GM12878 (cell line): ENCODE measurements at regions not wholly inside any gene's neighbourhood (a gene's known extent, or its start where the extent isn't known, plus 50 kb on each side); places are given as distances from the start of the nearest gene placed in this dataset.
A peak's percentile ranks its signal among the peaks of the same experiment; 100 is the strongest.

ENCODE experiments used
- ATAC-seq: fragments of 200-7000 bp; cut with Tn5 transposase; 3 replicates; pipeline ENCODE4 v1.9.1; 2020; ENCODE audit warnings: mild to moderate bottlenecking, moderate library complexity
- BruUV-seq: library from RNA; stranded (reverse); fragments of 400-500 nt; replicated peaks from 2 replicates; lab custom pipeline; 2021; lab: Mats Ljungman, UMichigan
- CTCF ChIA-PET: fragments of 300-600 bp; sonication (Branson Sonifier 250); formaldehyde crosslinking; extraction: SDS; loops from one replicate; lab custom pipeline; 2021; ENCODE audit warnings: inconsistent platforms; lab: Yijun Ruan, JAX
- POLR2A ChIA-PET: fragments of 350-600 bp; formaldehyde crosslinking; extraction: SDS; loops from one replicate; lab custom pipeline; 2021; ENCODE audit warnings: inconsistent platforms; lab: Charles Lee
- RAD21 ChIA-PET: fragments of 300-600 bp; sonication (Branson Sonifier 250); formaldehyde crosslinking; loops from one replicate; lab custom pipeline; 2023; ENCODE audit warnings: antibody characterized with exemption; ENCODE audit not compliant: unreplicated experiment; lab: Charles Lee
- SMC1A ChIA-PET: fragments of 300-600 bp; sonication (Branson Sonifier 250); formaldehyde crosslinking; loops from one replicate; lab custom pipeline; 2023; ENCODE audit not compliant: unreplicated experiment, uncharacterized antibody; lab: Charles Lee
- DNase-seq: peaks from one replicate; pipeline ENCODE4 v3.0.0-alpha.2; 2011; ENCODE audit warnings: low read depth, low spot score
- FAIRE-seq: peaks from 3 replicates; lab custom pipeline; 2011; peaks lifted over from hg19 to GRCh38; lab: Jason Lieb, UNC
- H2AFZ ChIP-seq: 2 replicates; pipeline ENCODE4 v1.6.0; 2011; ENCODE audit warnings: low read depth, low read length, control low read depth; ENCODE audit not compliant: control insufficient read depth
- H3K27ac ChIP-seq: 2 replicates; pipeline ENCODE4 v1.5.1; 2011; ENCODE audit warnings: control low read depth; ENCODE audit not compliant: control insufficient read depth, insufficient read depth
- H3K27me3 ChIP-seq, 2 experiments: replicated peaks in 1 of 2; 2 replicates each; pipeline versions ENCODE4 v1.6.0 to v1.6.1; 2011; ENCODE audit warnings: low read length in 1 of 2; ENCODE audit not compliant: control insufficient read depth in 2 of 2, insufficient read depth in 2 of 2
- H3K36me3 ChIP-seq, 2 experiments: 2 replicates each; pipeline ENCODE4 v1.5.1; 2011; ENCODE audit warnings: low read length in 1 of 2; ENCODE audit not compliant: control insufficient read depth in 2 of 2, insufficient read depth in 2 of 2
- H3K4me1 ChIP-seq: 2 replicates; pipeline ENCODE4 v1.6.1; 2011; ENCODE audit warnings: mild to moderate bottlenecking, low read length, moderate library complexity, mixed read lengths; ENCODE audit not compliant: control insufficient read depth, insufficient read depth
- H3K4me2 ChIP-seq: 2 replicates; pipeline ENCODE4 v1.6.0; 2011; ENCODE audit warnings: control low read depth; ENCODE audit not compliant: control insufficient read depth, insufficient read depth
- H3K4me3 ChIP-seq: fragments of 200-600 bp; sonication (generic); 2 replicates; pipeline ENCODE4 v1.5.1; 2016
- H3K79me2 ChIP-seq: 2 replicates; pipeline ENCODE4 v1.6.0; 2011; ENCODE audit warnings: low read length; ENCODE audit not compliant: control insufficient read depth, insufficient read depth
- H3K9ac ChIP-seq: 2 replicates; pipeline ENCODE4 v1.8.0; 2011; ENCODE audit warnings: low read length, control low read depth, mixed read lengths; ENCODE audit not compliant: control insufficient read depth, insufficient read depth
- H3K9me3 ChIP-seq: replicated peaks from 3 replicates; pipeline ENCODE4 v1.5.1; 2011; ENCODE audit warnings: mild to moderate bottlenecking, low read length; ENCODE audit not compliant: control insufficient read depth, insufficient read depth
- H4K20me1 ChIP-seq: 2 replicates; pipeline ENCODE4 v1.6.0; 2011; ENCODE audit not compliant: control insufficient read depth, insufficient read depth
- EED ChIP-seq: sonication (generic); IDR thresholded peaks from 2 replicates; pipeline ENCODE4 v1.6.1; 2016; ENCODE audit warnings: antibody characterized with exemption, low read depth
- ETV6 ChIP-seq, 2 experiments: fragments of 450-650 bp in 1 of 2; IDR thresholded peaks in 1 of 2; conservative IDR thresholded peaks in 1 of 2; 2 replicates each; pipeline ENCODE4 v1.6.1; 2014; ENCODE audit warnings: antibody characterized with exemption in 1 of 2, borderline replicate concordance in 1 of 2, low read depth in 1 of 2, mild to moderate bottlenecking in 1 of 2, moderate library complexity in 1 of 2
- IKZF1 ChIP-seq: fragments of 450-650 bp; conservative IDR thresholded peaks from 2 replicates; pipeline ENCODE4 v1.6.1; 2017; ENCODE audit warnings: antibody characterized with exemption, mild to moderate bottlenecking
- IKZF2 ChIP-seq, 2 experiments: fragments of 450-650 bp; IDR thresholded peaks; 2 replicates each; pipeline ENCODE4 v1.6.1; 2017; ENCODE audit warnings: mild to moderate bottlenecking in 2 of 2, moderate library complexity in 2 of 2
- JUNB ChIP-seq: IDR thresholded peaks from 2 replicates; pipeline ENCODE4 v1.6.1; 2016; ENCODE audit warnings: antibody characterized with exemption, mild to moderate bottlenecking
- MXI1 ChIP-seq: fragments of 150-350 bp; IDR thresholded peaks from 2 replicates; pipeline ENCODE4 v1.6.1; 2011; ENCODE audit warnings: low read depth, mild to moderate bottlenecking, inconsistent platforms, low read length, improper control_type of control experiment
- NBN ChIP-seq: fragments of 450-650 bp; IDR thresholded peaks from 2 replicates; pipeline ENCODE4 v1.6.1; 2016
- NFIC ChIP-seq: IDR thresholded peaks from 2 replicates; pipeline ENCODE4 v1.6.1; 2012; ENCODE audit warnings: low read depth, mild to moderate bottlenecking, inconsistent platforms, low read length, moderate library complexity
- REST ChIP-seq: IDR thresholded peaks from 2 replicates; pipeline ENCODE4 v1.6.1; 2012; ENCODE audit warnings: mild to moderate bottlenecking, low read depth, low read length
- RUNX3 ChIP-seq: IDR thresholded peaks from 2 replicates; pipeline ENCODE4 v1.6.1; 2012; ENCODE audit warnings: low read length, inconsistent platforms
- SMC3 ChIP-seq: IDR thresholded peaks from 2 replicates; pipeline ENCODE4 v1.6.1; 2011; ENCODE audit warnings: low read length, improper control_type of control experiment, borderline replicate concordance
- SRF ChIP-seq, 2 experiments: IDR thresholded peaks; 2 replicates each; pipeline ENCODE4 v1.6.1; 2011; ENCODE audit warnings: low read depth in 2 of 2, low read length in 2 of 2, mild to moderate bottlenecking in 1 of 2, moderate library complexity in 1 of 2
- TARDBP ChIP-seq: IDR thresholded peaks from 2 replicates; pipeline ENCODE4 v1.6.1; 2016; ENCODE audit warnings: borderline replicate concordance
- WGBS: methylation state at CpG from one replicate; pipeline ENCODE4 v1.1.6; 2016; ENCODE audit warnings: low lambda C conversion rate; ENCODE audit not compliant: insufficient replicate concordance, insufficient coverage; ENCODE audit errors: missing lambda C conversion rate; 5-methylcytosine and 5-hydroxymethylcytosine counted together
- in situ Hi-C: fragments of 300-500 bp; cut with MboI; formaldehyde crosslinking; loops from 9 replicates; pipeline ENCODE4 v1.14.3; 2018; ENCODE audit warnings: mixed read lengths
- intact Hi-C: fragments of 100-400 bp; cut with micrococcal nuclease; formaldehyde crosslinking; loops from one replicate; pipeline ENCODE4 v1.14.2; 2022; ENCODE audit not compliant: unreplicated experiment
- TF ChIP-seq, protein P1 (sequence below): fragments of 450-650 bp; IDR thresholded peaks from 2 replicates; pipeline ENCODE4 v1.6.1; 2017; ENCODE audit warnings: mild to moderate bottlenecking, moderate library complexity
- TF ChIP-seq, protein P2 (sequence below): fragments of 450-650 bp; IDR thresholded peaks from 2 replicates; pipeline ENCODE4 v1.6.1; 2017; ENCODE audit warnings: low read depth, mild to moderate bottlenecking, moderate library complexity

DNA sequence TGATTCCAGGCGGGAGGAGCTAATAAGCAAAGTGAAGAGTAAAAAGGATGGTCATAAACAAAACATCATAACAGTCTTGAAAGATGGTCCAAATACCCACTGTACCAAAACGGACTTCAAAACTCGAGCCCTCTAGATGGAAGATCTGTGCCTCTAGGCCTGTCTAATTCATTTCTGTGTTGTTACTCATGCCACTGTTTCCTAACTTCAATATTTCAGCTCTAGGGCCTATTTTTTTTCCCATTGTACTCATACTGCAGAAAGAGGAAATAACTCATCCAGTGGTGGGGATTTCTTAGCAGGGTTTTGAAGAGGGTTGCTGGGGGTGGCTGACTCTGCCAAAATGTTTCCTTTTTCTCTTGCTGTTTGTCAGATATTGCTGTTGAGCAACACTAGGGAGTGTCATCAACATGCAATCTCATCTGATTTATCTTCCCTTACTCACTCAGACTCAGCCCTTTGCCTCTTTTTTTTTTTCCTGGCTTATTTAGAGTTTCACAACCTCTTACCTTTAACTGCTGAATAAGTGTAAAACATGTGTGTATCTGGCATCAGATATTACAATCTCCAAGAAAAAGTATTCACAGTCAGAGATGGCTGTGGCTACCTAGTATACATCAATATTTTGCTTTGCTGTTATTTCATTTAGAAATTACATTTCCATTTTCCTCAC is 189.6 kb downstream of the DUSP6 start:
- ATAC-seq, result peak; percentile 62
- no peak for FAIRE-seq
- in situ Hi-C loops, result no loop called here

More for the DNA sequence above, 189.6 kb downstream of the DUSP6 start:
- POLR2A ChIA-PET, result no interaction called here
- DNase-seq, result peak; percentile 23
- intact Hi-C loops, result no loop called here
- RAD21 ChIA-PET, result no interaction called here
- BruUV-seq, result no TSS peak
- TF ChIP-seq RUNX3 (0 out of 2 replicates have a peak, but pooled peaks have one; percentile 22), EED (no peak), ETV6 (conservative IDR thresholded peaks at IDR 0.05 in 1 of 2, IDR thresholded peaks at IDR 0.05 in 1 of 2; ENCODE audit: borderline replicate concordance in 1 of 2, low read depth in 1 of 2) (no peak), REST (no peak), JUNB (peak; percentile 29; the same call in 1 of the 2 replicates), NFIC (peak; percentile 59), SRF (IDR thresholded peaks at IDR 0.05; ENCODE audit: low read depth in 2 of 2, low read length in 2 of 2) (no peak), IKZF2 (IDR thresholded peaks at IDR 0.05) (peak; percentile 61 to 63; a peak in 3 of 4 replicates), IKZF1 (peak; percentile 62), MXI1 (no peak), NBN (peak; percentile 40; the same call in 1 of the 2 replicates), TARDBP (no peak), SMC3 (0 out of 2 replicates have a peak, but pooled peaks have one; percentile 5)
- TF ChIP-seq, protein P1, sequence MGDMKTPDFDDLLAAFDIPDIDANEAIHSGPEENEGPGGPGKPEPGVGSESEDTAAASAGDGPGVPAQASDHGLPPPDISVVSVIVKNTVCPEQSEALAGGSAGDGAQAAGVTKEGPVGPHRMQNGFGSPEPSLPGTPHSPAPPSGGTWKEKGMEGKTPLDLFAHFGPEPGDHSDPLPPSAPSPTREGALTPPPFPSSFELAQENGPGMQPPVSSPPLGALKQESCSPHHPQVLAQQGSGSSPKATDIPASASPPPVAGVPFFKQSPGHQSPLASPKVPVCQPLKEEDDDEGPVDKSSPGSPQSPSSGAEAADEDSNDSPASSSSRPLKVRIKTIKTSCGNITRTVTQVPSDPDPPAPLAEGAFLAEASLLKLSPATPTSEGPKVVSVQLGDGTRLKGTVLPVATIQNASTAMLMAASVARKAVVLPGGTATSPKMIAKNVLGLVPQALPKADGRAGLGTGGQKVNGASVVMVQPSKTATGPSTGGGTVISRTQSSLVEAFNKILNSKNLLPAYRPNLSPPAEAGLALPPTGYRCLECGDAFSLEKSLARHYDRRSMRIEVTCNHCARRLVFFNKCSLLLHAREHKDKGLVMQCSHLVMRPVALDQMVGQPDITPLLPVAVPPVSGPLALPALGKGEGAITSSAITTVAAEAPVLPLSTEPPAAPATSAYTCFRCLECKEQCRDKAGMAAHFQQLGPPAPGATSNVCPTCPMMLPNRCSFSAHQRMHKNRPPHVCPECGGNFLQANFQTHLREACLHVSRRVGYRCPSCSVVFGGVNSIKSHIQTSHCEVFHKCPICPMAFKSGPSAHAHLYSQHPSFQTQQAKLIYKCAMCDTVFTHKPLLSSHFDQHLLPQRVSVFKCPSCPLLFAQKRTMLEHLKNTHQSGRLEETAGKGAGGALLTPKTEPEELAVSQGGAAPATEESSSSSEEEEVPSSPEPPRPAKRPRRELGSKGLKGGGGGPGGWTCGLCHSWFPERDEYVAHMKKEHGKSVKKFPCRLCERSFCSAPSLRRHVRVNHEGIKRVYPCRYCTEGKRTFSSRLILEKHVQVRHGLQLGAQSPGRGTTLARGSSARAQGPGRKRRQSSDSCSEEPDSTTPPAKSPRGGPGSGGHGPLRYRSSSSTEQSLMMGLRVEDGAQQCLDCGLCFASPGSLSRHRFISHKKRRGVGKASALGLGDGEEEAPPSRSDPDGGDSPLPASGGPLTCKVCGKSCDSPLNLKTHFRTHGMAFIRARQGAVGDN, result 0 out of 2 replicates have a peak, but pooled peaks have one; percentile 35
- TF ChIP-seq, protein P2, sequence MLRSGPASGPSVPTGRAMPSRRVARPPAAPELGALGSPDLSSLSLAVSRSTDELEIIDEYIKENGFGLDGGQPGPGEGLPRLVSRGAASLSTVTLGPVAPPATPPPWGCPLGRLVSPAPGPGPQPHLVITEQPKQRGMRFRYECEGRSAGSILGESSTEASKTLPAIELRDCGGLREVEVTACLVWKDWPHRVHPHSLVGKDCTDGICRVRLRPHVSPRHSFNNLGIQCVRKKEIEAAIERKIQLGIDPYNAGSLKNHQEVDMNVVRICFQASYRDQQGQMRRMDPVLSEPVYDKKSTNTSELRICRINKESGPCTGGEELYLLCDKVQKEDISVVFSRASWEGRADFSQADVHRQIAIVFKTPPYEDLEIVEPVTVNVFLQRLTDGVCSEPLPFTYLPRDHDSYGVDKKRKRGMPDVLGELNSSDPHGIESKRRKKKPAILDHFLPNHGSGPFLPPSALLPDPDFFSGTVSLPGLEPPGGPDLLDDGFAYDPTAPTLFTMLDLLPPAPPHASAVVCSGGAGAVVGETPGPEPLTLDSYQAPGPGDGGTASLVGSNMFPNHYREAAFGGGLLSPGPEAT, result peak; percentile 40; the same call in 1 of the 2 replicates
- no peak overlapping the region for H3K4me2 ChIP-seq
- no peaks in the 10 kb centered on the region for H3K27me3 ChIP-seq
- no peaks in the 10 kb centered on the region for H3K36me3 ChIP-seq
- H3K4me3 ChIP-seq, result no peak overlapping the region
- H3K9ac ChIP-seq, result no peak overlapping the region
- H3K9me3 ChIP-seq, result no peaks in the 10 kb centered on the region
- peak overlapping the region; percentile 43 for H2AFZ ChIP-seq
- no peaks in the 10 kb centered on the region for H3K79me2 ChIP-seq
- WGBS, result 2% methylated on average over 3 of the region's 3 CpGs
- SMC1A ChIA-PET, result interaction anchor here (0.8 to 1.7 kb wide), 3 partner anchors 8 to 10 kb away, joined by 3 to 6 read pairs (median 3); no protein-coding TSS in a partner anchor
- H4K20me1 ChIP-seq, result no peaks in the 10 kb centered on the region
- peaks cover 3% of the 10 kb centered on the region; the same call in 1 of the 2 replicates for H3K4me1 ChIP-seq
- CTCF ChIA-PET, result interaction anchor here (0.5 kb wide), 1 partner anchor 717 kb away, joined by 3 read pairs; no protein-coding TSS in a partner anchor
- no peak overlapping the region; the same call in 1 of the 2 replicates for H3K27ac ChIP-seq
